Fibroblast of the conjunctiva (primary cell): ENCODE measurements at regions not wholly inside any gene's neighbourhood (a gene's known extent, or its start where the extent isn't known, plus 50 kb on each side); places are given as distances from the start of the nearest gene placed in this dataset.

Experiments used
- DNase-seq: peaks from one replicate; pipeline ENCODE4 v3.0.0-alpha.2; 2010; ENCODE audit warnings: low read depth

GRCh38 chr20:59434960-59435359 is 134.5 kb downstream of the EDN3 start:
- DNase-seq, result no peak

DNA sequence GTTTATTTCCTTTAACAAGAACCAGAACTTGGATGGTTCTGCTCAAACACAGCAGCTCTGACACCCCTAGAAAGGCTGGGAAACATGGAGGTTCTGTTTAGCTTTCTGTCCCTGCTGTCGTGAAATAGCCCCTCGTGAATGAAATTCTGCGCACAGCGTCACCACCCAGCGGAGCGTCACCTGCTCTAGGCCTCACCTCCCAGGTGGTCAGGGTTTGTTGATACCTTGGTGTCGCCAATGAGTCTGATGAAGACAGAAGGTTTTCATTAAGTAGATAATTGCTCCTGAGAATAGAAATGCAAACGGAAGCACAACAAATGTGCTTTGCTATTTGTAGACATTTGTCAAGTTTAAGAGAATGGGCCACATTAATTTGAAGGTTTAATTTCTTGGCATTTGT is 135.1 kb downstream of the EDN3 start:
- DNase-seq, result no peak

DNA sequence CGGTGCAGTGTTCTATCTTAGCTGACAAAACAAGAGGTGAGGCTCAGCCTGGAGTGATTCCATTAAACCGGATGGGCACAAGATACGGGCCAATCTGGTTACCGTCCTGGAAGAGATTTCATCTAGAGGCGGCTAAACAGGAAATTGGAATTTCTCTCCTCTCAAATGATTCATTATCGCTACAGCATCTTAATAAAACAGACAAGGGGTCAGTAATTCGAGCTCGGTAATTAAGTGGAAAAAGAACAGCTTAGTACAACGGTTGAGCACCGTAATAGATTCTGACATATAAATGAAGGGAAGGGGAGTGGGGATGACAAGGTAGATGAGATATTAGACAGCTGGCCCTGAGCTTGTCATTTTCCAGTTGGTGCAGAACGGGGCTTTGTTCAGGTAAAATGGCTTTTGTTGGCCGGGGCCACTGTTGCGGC is 137.2 kb downstream of the EDN3 start:
- DNase-seq, result no peak

DNA sequence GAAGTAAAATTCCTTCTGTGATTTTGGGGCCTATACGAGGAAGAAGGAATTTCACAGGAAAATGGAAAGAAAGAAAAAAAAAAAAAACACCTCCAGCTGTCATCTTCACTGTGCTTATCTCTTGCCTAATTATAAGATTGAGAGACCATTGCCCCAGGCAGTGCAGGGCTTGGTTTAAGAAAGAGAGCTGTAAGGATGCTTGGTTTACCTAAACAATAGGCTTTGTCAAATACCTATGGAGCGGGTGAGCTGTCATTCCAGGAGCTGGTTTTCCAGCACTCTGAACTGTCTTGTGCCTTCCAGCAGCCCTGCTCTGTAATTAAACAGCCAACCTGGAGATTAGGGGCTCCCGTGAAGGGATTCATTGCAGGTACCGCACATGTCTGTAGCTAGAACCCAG is 137.8 kb downstream of the EDN3 start:
- no peak for DNase-seq

- no peak for DNase-seq
These were observed 138.8 kb downstream of the EDN3 start for GRCh38 chr20:59439243-59439642.

DNA sequence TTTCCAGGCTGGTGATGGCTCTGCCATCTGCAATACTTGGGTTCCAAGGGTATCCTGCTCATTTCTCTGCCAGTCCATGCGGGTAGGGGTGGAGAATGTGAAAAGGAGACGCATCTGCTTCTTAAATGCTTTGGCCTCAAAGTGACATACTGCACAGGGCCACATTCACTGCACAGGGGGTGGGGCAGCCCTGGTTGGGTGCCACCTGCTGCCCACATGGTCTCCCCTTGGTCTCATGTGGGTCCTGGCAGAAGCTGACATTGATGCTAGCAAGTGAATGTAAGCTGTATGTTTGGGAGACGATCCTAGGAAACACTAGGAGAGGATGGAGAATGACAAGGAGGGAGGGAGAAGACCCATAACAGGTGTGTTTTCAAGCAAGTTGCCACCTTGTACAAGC is 140.9 kb downstream of the EDN3 start:
- DNase-seq, result no peak

DNA sequence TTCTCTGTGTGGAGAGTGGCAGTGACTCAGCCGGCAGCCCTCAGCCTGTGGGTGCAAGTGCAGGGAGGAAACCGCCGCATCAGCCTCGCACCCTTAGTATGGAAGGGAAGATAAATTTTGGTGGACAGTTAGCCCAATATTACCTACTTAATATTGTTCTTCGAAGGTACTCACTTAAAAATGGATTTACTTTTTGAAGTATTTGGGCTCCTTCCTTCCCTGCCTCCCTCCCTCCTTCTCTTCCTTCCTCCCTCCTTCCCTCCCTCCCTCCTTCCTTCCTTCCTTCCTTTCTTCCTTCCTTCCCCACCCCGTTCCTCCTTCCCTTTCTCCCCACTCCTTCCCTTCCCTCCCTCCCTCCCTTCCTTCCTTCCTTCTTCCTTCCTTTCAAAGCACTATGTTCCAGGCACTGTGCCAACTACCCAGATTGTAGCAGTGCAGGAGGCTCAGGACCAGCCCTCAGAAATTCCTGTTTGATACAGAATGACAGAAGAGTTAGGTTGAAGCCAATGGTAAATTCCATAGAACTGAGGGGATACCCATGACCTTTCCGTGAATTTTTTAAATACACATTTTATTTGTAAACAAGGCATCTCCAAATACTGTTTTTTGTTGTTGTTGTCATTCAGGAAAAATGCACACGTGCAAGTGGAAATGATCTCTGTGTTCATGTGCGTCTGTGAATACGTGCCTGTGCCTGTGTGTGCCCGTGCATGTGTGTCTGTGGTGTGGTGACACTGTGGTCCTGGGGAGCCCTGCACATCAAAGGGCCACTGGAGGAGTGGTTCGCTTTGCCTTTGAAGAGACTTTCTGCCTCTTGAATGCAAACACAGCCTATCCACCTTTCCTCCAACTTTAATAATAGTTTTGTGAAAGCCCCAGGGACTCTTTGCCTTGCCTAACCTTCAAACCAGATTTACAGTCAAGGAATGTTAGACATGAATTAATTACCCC is 141.7 kb downstream of the EDN3 start:
- DNase-seq, result no peak

- no peak for DNase-seq
These were observed 143.1 kb downstream of the EDN3 start for GRCh38 chr20:59443550-59443949.

- no peak for DNase-seq
These were observed 146.0 kb downstream of the EDN3 start for GRCh38 chr20:59446376-59446775.

DNA sequence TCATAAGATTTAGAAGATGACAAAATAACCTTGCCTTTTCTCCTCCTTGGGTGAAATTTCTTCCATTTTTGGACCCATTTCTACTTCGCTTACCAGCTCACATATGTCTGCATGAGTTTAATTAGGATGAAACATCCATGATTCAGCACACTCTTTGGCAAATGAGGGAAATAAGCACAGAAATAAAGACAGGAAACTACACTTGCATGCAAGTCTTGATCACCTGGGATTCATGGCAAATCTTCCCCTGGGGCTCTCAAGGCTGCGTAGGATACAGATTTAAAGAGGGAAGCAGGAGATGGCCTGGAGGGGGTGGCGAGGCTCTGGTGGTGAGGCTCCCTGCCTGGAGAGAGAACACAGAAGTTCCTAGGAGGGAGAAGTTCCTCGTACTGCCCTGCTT is 147.8 kb downstream of the EDN3 start:
- DNase-seq, result no peak

DNA sequence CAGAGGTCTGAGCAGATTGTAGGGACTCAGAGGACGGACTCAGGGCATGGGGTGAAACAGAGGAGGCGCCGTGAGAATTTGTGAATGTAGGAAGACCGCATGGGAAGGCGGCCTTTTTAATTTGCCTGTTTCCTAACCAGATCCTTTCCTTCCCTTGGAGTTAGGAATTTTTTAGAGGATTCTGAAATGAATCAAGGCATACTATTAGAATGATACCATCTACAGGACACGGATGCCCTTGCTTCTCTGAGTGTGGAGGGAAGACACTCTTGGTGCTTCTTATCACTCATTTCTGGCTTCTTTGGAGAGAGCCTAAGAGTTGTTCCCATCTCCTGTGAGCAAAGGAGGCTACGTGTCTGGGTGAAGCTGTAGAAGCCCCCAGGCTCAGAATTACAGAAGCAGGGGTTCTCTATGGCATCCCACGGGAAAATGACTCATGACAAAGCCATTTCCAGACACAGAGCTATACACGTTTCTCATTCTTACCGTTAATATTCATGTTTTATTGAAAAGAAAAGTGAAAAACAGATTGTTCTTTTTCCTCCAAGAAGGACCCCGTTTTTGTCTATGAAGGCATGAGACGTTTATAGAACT is 148.5 kb downstream of the EDN3 start:
- no peak for DNase-seq

DNA sequence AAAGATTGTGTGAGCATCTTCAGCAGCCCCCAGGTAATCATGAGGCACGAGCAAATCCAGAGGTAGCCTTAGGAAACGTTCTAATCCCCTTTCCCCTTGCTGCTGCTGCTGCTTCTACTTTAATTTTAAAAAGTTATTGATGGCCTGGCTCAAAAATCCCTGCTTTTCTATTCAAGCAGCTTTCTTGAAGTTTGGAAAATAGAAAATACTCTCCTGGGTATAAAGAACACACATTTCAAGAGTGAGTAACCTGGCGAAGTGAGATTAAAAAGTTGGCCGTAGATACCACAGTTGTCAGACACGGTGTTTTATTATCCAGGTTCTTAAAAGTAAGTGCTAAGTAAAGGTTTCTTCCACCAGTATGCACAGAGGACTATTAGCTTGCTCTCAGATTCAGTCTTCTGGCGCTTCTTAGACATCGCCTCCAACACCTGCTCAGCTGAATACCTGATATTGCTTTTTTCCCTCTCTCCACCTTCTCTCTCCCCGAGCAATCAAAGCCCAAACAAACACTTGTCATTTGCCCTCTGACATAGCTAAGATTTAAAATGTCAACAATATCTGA is 150.7 kb downstream of the EDN3 start:
- DNase-seq, result no peak

GRCh38 chr20:59451641-59452040 is 151.2 kb downstream of the EDN3 start:
- no peak for DNase-seq

DNA sequence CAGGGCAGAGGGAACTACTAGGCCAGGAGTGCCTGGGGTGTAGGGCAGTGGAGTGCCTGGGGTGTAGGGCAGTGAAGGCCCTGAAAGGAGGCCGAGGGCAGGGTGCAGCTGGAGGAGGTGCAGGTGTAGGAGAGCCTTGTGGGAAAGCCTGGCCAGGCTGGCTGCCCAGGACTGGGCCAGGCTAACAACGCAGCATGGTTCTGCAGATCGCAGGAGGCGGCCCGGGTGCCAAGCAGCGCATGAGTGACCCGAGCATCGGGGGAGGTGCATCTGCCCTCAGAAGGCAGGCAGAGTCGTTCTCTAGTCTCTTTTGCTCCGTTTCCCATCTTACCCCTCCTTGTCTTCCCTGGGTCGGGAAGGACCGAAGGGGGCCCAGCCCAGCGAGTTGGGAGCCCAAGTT is 151.5 kb upstream of the PHACTR3 start:
- no peak for DNase-seq

GRCh38 chr20:59453759-59454560 is 150.4 kb upstream of the PHACTR3 start:
- DNase-seq, result no peak

DNA sequence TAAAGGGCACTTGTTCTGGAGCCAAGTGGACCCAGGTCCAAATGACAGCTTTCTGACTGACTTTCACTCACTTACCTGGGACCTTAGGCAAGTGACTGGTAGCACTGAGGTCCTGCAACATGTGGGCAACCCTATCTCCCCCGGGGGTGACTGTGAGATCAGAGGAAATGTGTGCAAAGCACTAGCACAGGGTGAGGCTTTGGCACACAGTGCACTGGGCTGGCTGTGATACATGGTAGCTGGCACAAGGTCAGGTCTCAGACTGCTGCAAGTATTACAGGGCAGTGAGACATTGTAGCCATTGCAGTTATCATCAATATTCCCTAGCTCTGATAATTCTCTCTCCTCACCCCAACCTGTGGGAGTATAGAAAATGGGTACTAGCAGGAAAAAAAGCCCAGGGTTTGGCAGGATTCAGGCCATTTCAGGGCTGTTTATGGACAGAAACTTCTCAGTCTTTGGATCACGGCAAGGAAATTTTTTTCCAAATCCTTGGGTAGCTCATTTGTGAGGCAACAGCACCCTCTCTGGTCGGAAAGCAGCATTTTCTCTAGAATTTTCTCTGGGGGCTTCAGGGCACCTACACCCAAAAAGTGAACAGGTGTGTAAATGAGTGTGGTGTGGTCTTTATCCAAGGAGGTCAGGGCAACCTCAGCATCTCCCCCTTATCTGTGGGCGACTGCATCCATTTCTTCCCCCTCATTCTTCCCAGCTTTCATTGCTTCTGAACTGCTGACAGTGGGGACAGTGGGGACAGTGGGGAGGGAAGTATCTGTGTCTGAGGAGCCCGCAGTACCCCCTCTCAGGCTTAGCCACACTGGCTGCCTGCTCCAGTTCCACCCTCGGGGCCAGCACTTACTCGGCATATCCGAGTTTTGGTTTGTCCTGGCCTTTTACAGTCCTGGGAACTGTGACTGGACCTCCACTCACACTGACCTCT is 148.7 kb upstream of the PHACTR3 start:
- no peak for DNase-seq

- DNase-seq, result no peak
These were observed 147.7 kb upstream of the PHACTR3 start for GRCh38 chr20:59456342-59457279.

GRCh38 chr20:59458645-59459044 is 145.7 kb upstream of the PHACTR3 start:
- no peak for DNase-seq

DNA sequence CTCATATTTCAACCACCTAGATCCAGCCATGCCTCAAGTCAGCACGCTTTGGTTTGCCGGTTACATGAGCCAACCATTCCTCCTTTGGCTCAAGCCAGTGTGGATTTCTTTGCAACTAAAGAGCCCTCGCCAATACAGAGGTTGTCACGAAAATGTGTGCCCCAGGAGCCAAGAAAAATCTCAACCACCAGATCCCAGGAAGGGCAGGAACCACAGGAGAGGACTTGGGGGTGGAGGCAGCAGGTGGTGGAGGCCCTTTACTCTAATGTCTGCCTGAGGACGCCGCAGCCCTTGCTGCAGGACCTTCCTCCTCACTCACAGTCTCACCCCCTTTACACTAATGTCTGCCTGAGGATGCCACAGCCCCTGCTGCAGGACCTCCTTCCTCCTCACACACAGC is 144.8 kb upstream of the PHACTR3 start:
- DNase-seq, result no peak

- no peak for DNase-seq
These were observed 144.0 kb upstream of the PHACTR3 start for GRCh38 chr20:59460352-59460751.
